Liver (tissue), 7 donors: ENCODE measurements at regions not wholly inside any gene's neighbourhood (a gene's known extent, or its start where the extent isn't known, plus 50 kb on each side); places are given as distances from the start of the nearest gene placed in this dataset.

Source experiments
- DNase-seq: peaks from one replicate; pipeline ENCODE4 v3.0.0-alpha.2; 2017; ENCODE audit warnings: low spot score
- H3K27ac ChIP-seq, 2 donors: one replicate each; pipeline ENCODE4 v1.7.0; 2013; ENCODE audit warnings: inconsistent platforms in 2 of 2, low read length in 2 of 2, control low read depth in 1 of 2, low read depth in 1 of 2, mild to moderate bottlenecking in 1 of 2
- H3K27me3 ChIP-seq, 4 donors: one replicate each; pipeline versions ENCODE4 v1.6.1 to v1.7.0; 2013; ENCODE audit warnings: low read length in 3 of 4, inconsistent platforms in 1 of 4, mild to moderate bottlenecking in 1 of 4, moderate library complexity in 1 of 4; ENCODE audit not compliant: control insufficient read depth in 4 of 4, insufficient read depth in 4 of 4
- H3K36me3 ChIP-seq, 4 donors: one replicate each; pipeline versions ENCODE4 v1.6.1 to v1.7.0; 2013; ENCODE audit warnings: low read length in 3 of 4, mild to moderate bottlenecking in 3 of 4, low read depth in 1 of 4, moderate library complexity in 1 of 4; ENCODE audit not compliant: control insufficient read depth in 4 of 4, insufficient read depth in 3 of 4
- H3K4me1 ChIP-seq, 4 donors: one replicate each; pipeline versions ENCODE4 v1.6.1 to v1.7.0; 2013; ENCODE audit warnings: low read length in 3 of 4, mild to moderate bottlenecking in 3 of 4, moderate library complexity in 1 of 4; ENCODE audit not compliant: control insufficient read depth in 4 of 4, insufficient read depth in 4 of 4
- H3K4me3 ChIP-seq, 3 donors: one replicate each; pipeline versions ENCODE4 v1.6.1 to v1.7.0; 2013; ENCODE audit warnings: low read length in 3 of 3, control low read depth in 1 of 3, low read depth in 1 of 3, mild to moderate bottlenecking in 1 of 3
- H3K9ac ChIP-seq, 2 donors: one replicate each; pipeline ENCODE4 v1.7.0; 2013; ENCODE audit warnings: low read length in 2 of 2, mild to moderate bottlenecking in 2 of 2, moderate library complexity in 2 of 2, control low read depth in 1 of 2, low read depth in 1 of 2
- H3K9me3 ChIP-seq, 4 donors: one replicate each; pipeline versions ENCODE4 v1.6.1 to v1.7.0; 2013; ENCODE audit warnings: low read length in 3 of 4; ENCODE audit not compliant: control insufficient read depth in 4 of 4
- ATF3 ChIP-seq: IDR thresholded peaks from 2 replicates; pipeline ENCODE4 v1.6.1; 2016; ENCODE audit warnings: antibody characterized with exemption
- EGR1 ChIP-seq, 2 donors: IDR thresholded peaks; 2 replicates each; pipeline ENCODE4 v1.6.1; 2016 to 2018; ENCODE audit warnings: antibody characterized with exemption in 2 of 2, low read depth in 2 of 2
- FOXA1 ChIP-seq: IDR thresholded peaks from 2 replicates; pipeline ENCODE4 v1.6.1; 2016; ENCODE audit warnings: antibody characterized with exemption
- FOXA2 ChIP-seq: IDR thresholded peaks from 2 replicates; pipeline ENCODE4 v1.6.1; 2016; ENCODE audit warnings: antibody characterized with exemption
- GABPA ChIP-seq, 2 donors: IDR thresholded peaks in 1 of 2; conservative IDR thresholded peaks in 1 of 2; 2 replicates each; pipeline ENCODE4 v1.6.1; 2016; ENCODE audit warnings: antibody characterized with exemption in 2 of 2, mild to moderate bottlenecking in 1 of 2, moderate library complexity in 1 of 2
- HNF4A ChIP-seq, 2 donors: conservative IDR thresholded peaks; 2 replicates each; pipeline ENCODE4 v1.6.1; 2016; ENCODE audit warnings: antibody characterized with exemption in 2 of 2, mild to moderate bottlenecking in 2 of 2
- HNF4G ChIP-seq: IDR thresholded peaks from 2 replicates; pipeline ENCODE4 v1.6.1; 2016; ENCODE audit warnings: antibody characterized with exemption
- JUND ChIP-seq, 2 donors: IDR thresholded peaks; 2 replicates each; pipeline ENCODE4 v1.6.1; 2016; ENCODE audit warnings: antibody characterized with exemption in 2 of 2
- MAX ChIP-seq: IDR thresholded peaks from 2 replicates; pipeline ENCODE4 v1.6.1; 2016; ENCODE audit warnings: antibody characterized with exemption
- RAD21 ChIP-seq, 2 donors: IDR thresholded peaks; 2 replicates each; pipeline ENCODE4 v1.6.1; 2016; ENCODE audit warnings: antibody characterized with exemption in 2 of 2, mild to moderate bottlenecking in 2 of 2
- REST ChIP-seq: IDR thresholded peaks from 2 replicates; pipeline ENCODE4 v1.6.1; 2016; ENCODE audit warnings: antibody characterized with exemption, mild to moderate bottlenecking
- RXRA ChIP-seq, 2 donors: IDR thresholded peaks; 2 replicates each; pipeline ENCODE4 v1.6.1; 2017 to 2018; ENCODE audit warnings: antibody characterized with exemption in 2 of 2, mild to moderate bottlenecking in 1 of 2
- SP1 ChIP-seq: IDR thresholded peaks from 2 replicates; pipeline ENCODE4 v1.6.1; 2018; ENCODE audit warnings: antibody characterized with exemption, mild to moderate bottlenecking
- TAF1 ChIP-seq: conservative IDR thresholded peaks from 2 replicates; pipeline ENCODE4 v1.6.1; 2016; ENCODE audit warnings: antibody characterized with exemption, mild to moderate bottlenecking
- YY1 ChIP-seq: IDR thresholded peaks from 2 replicates; pipeline ENCODE4 v1.6.1; 2016; ENCODE audit warnings: antibody characterized with exemption, mild to moderate bottlenecking
- ZBTB33 ChIP-seq: IDR thresholded peaks from 2 replicates; pipeline ENCODE4 v1.6.1; 2016; ENCODE audit warnings: antibody characterized with exemption
- WGBS: extraction: QIAGEN DNeasy Blood & Tissue Kit; methylation state at CpG from one replicate; pipeline ENCODE4 v1.1.7; 2013; 5-methylcytosine and 5-hydroxymethylcytosine counted together
- donor health status: healthy.
- donor health status: healthy.
- donor health status: healthy.
- donor health status: healthy.

- no peak overlapping the region for H3K9ac ChIP-seq
- no peaks in the 10 kb centered on the region for H3K4me1 ChIP-seq
- TF ChIP-seq GABPA (IDR thresholded peaks at IDR 0.05 in 1 of 2, conservative IDR thresholded peaks at IDR 0.05 in 1 of 2) (no peak), JUND (IDR thresholded peaks at IDR 0.05) (no peak), HNF4A (conservative IDR thresholded peaks at IDR 0.05) (no peak), ATF3 (no peak), RXRA (IDR thresholded peaks at IDR 0.05) (no peak), EGR1 (IDR thresholded peaks at IDR 0.05; ENCODE audit: low read depth in 2 of 2) (no peak), SP1 (no peak), HNF4G (no peak), MAX (no peak), ZBTB33 (no peak), YY1 (no peak), FOXA1 (no peak), REST (no peak), FOXA2 (no peak)
- no peak overlapping the region for H3K27ac ChIP-seq
- H3K36me3 ChIP-seq: no peaks in the 10 kb centered on the region
- no peak for DNase-seq
- WGBS: 85% methylated on average over 4 of the region's 4 CpGs
- H3K9me3 ChIP-seq: no peaks in the 10 kb centered on the region
- no peak overlapping the region for H3K4me3 ChIP-seq
- H3K27me3 ChIP-seq: no peaks in the 10 kb centered on the region
Observed at GRCh38 chr10:113293167-113293566, 259.7 kb upstream of the HABP2 start.

- no peak for DNase-seq
- H3K9ac ChIP-seq: no peak overlapping the region
- no peak for TF ChIP-seq RAD21 (IDR thresholded peaks at IDR 0.05)
- TF ChIP-seq ZBTB33: no peak
- TF ChIP-seq HNF4G: no peak
- TF ChIP-seq ATF3: no peak
- TF ChIP-seq SP1: no peak
- no peak for TF ChIP-seq TAF1
Observed at GRCh38 chr10:113294868-113295267, 258.0 kb upstream of the HABP2 start.

More at GRCh38 chr10:113294868-113295267, 258.0 kb upstream of the HABP2 start:
- Histone ChIP-seq H3K27ac (no peak overlapping the region), H3K4me3 (no peak overlapping the region), H3K27me3 (no peaks in the 10 kb centered on the region), H3K4me1 (no peaks in the 10 kb centered on the region), H3K9me3 (no peaks in the 10 kb centered on the region), H3K36me3 (no peaks in the 10 kb centered on the region)
- WGBS: 87% methylated on average over 3 of the region's 3 CpGs
